ENCODE measurements at regions not wholly inside any gene's neighbourhood (a gene's known extent, or its start where the extent isn't known, plus 50 kb on each side); places are given as distances from the start of the nearest gene placed in this dataset.
"Not testable (repeated sequence)": the region's sequence is repeated elsewhere in the genome, so short reads cannot be mapped to it uniquely, and the experiment has no call there.

- H3K36me3 ChIP-seq = no peaks in the 10 kb centered on the region
- no peaks in the 10 kb centered on the region for H3K27me3 ChIP-seq
- no peak for ATAC-seq (ENCODE audit: low FRiP score in 2 of 2)
- no peak for TF ChIP-seq POLR2A (IDR thresholded peaks at IDR 0.05)
- no peak for TF ChIP-seq EP300 (IDR thresholded peaks at IDR 0.05)
- no peak for TF ChIP-seq POLR2AphosphoS5 (IDR thresholded peaks at IDR 0.05)
- H3K9me3 ChIP-seq = peaks cover 0 to 4% (median 0%) of the 10 kb centered on the region in 4 donors
- WGBS, 2 donors = 42% methylated on average over 1 of the region's 1 CpG
- H3K4me1 ChIP-seq = no peaks in the 10 kb centered on the region
- H3K27ac ChIP-seq = no peak overlapping the region
- DNase-seq = no peak
- H3K4me3 ChIP-seq = no peak overlapping the region
Observed at GRCh38 chr1:199837321-199837720, 190.2 kb upstream of the NR5A2 start.

- not testable (repeated sequence) for H3K4me3 ChIP-seq; H3K9me3 ChIP-seq; H3K36me3 ChIP-seq; H3K27ac ChIP-seq; DNase-seq; H3K27me3 ChIP-seq; ATAC-seq (ENCODE audit: low FRiP score in 2 of 2); H3K4me1 ChIP-seq
- 96% methylated on average over 8 of the region's 8 CpGs for WGBS, 2 donors
Observed at GRCh38 chr1:199839608-199840007, 187.9 kb upstream of the NR5A2 start.

DNA sequence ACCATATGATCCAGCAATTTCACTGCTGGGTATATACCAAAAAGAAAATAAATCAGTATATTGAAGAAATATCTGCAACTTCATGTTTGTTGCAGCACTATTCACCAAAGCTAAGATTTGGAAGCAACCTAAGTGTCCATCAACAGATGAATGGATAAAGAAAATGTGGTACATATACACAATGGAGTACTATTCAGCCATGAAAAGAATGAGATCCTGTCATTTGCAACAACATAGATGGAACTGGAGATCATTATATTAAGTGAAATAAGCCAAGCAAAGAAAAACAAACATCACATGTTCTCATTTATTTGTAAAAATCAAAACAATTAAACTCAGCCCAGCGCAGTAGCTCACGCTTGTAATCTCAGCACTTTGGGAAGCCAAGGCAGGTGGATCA is 184.4 kb upstream of the NR5A2 start:
- not testable (repeated sequence) for ATAC-seq (ENCODE audit: low FRiP score in 2 of 2); H3K36me3 ChIP-seq; DNase-seq; H3K9me3 ChIP-seq; H3K27ac ChIP-seq; H3K27me3 ChIP-seq; H3K4me3 ChIP-seq; H3K4me1 ChIP-seq
- WGBS, 2 donors = 93 to 95% methylated on average over 2 of the region's 2 CpGs

- ATAC-seq (ENCODE audit: low FRiP score in 2 of 2) (no peak), DNase-seq (no peak)
- no peaks in the 10 kb centered on the region for H3K4me1 ChIP-seq
- no peak overlapping the region for H3K4me3 ChIP-seq
- no peaks in the 10 kb centered on the region for H3K27me3 ChIP-seq
- 14 to 23% methylated on average over 2 of the region's 2 CpGs for WGBS, 2 donors
- no peaks in the 10 kb centered on the region for H3K36me3 ChIP-seq
- H3K9me3 ChIP-seq = no peaks in the 10 kb centered on the region
- TF ChIP-seq, protein P1, sequence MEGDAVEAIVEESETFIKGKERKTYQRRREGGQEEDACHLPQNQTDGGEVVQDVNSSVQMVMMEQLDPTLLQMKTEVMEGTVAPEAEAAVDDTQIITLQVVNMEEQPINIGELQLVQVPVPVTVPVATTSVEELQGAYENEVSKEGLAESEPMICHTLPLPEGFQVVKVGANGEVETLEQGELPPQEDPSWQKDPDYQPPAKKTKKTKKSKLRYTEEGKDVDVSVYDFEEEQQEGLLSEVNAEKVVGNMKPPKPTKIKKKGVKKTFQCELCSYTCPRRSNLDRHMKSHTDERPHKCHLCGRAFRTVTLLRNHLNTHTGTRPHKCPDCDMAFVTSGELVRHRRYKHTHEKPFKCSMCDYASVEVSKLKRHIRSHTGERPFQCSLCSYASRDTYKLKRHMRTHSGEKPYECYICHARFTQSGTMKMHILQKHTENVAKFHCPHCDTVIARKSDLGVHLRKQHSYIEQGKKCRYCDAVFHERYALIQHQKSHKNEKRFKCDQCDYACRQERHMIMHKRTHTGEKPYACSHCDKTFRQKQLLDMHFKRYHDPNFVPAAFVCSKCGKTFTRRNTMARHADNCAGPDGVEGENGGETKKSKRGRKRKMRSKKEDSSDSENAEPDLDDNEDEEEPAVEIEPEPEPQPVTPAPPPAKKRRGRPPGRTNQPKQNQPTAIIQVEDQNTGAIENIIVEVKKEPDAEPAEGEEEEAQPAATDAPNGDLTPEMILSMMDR (IDR thresholded peaks at IDR 0.05) = no peak
- no peak for TF ChIP-seq POLR2AphosphoS5 (IDR thresholded peaks at IDR 0.05)
- TF ChIP-seq POLR2A (IDR thresholded peaks at IDR 0.05) = no peak
- TF ChIP-seq EP300 (IDR thresholded peaks at IDR 0.05) = no peak
- H3K27ac ChIP-seq = no peak overlapping the region
Observed at GRCh38 chr1:199843861-199844260, 183.6 kb upstream of the NR5A2 start.

DNA sequence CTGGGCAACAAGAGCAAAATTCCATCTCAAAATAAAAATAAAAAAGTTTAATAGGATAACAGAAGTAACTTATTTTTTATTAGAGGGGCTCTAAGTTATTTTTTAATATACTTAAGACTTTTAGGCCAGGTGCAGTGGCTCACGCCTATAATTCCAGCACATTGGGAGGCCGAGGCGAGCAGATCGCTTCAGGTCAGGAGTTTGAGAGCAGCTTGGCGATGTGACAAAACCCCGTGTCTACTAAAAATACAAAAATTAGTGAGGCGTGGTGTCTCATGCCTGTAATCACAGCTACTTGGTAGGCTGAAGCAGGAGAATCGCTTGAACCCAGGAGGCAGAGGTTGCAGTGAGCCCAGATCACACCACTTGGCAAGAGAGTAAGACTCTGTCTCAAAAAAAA is 180.5 kb upstream of the NR5A2 start:
- no peak overlapping the region for H3K4me3 ChIP-seq
- 91 to 93% methylated on average over 8 of the region's 8 CpGs for whole genome bisulfite sequencing, 2 donors
- no peaks in the 10 kb centered on the region for H3K36me3 ChIP-seq
- H3K4me1 ChIP-seq = no peaks in the 10 kb centered on the region
- no peaks in the 10 kb centered on the region for H3K27me3 ChIP-seq
- H3K27ac ChIP-seq = no peak overlapping the region
- no peak for TF ChIP-seq EP300 (IDR thresholded peaks at IDR 0.05)
- no peak for TF ChIP-seq POLR2A (IDR thresholded peaks at IDR 0.05)
- TF ChIP-seq POLR2AphosphoS5 (IDR thresholded peaks at IDR 0.05) = no peak
- TF ChIP-seq, protein P1 (IDR thresholded peaks at IDR 0.05) = no peak
- no peaks in the 10 kb centered on the region for H3K9me3 ChIP-seq
- ATAC-seq (ENCODE audit: low FRiP score in 2 of 2) = no peak
- no peak for DNase-seq

DNA sequence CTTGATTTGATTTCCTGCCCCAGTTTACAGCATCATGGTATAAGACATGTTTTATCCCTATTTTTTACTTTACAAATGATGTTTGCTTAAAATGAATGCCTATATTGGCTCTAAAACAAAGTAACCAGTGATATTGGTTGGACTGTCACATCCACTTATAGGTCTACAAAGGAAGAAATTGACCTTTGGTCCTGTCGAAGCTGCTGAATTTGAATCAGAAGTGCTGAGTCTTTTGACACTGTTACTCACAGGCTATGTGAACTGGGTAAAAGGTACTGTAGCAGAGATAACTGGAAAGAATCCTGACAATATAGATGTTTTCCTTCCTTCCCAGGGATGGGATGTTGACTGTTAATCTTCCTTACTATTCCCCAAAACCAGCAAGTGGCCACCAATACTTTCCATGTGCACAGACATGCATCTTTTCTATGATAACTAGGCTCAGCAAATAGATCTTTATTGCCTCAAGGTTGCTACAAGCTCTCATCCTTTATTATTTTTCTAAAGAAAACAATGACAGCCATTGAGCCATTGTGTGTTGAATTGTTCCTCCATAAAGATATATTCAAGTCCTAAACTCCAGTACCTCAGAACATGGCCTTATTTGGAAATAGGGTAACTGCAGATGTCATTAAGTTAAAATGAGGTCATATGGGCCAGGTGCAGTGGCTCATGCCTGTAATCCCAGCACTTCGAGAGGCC is 175.9 kb upstream of the NR5A2 start:
- ATAC-seq (ENCODE audit: low FRiP score in 2 of 2) = no peak
- 71 to 89% methylated on average over 2 of the region's 2 CpGs for WGBS, 2 donors

More for the DNA sequence above, 175.9 kb upstream of the NR5A2 start:
- Histone ChIP-seq H3K9me3 (no peaks in the 10 kb centered on the region), H3K27me3 (no peaks in the 10 kb centered on the region), H3K27ac (no peak overlapping the region), H3K4me3 (no peak overlapping the region), H3K36me3 (no peaks in the 10 kb centered on the region), H3K4me1 (no peaks in the 10 kb centered on the region)
- TF ChIP-seq POLR2A (IDR thresholded peaks at IDR 0.05) (no peak), POLR2AphosphoS5 (IDR thresholded peaks at IDR 0.05) (no peak), EP300 (IDR thresholded peaks at IDR 0.05) (no peak)
- TF ChIP-seq, protein P1 (IDR thresholded peaks at IDR 0.05) = no peak
- DNase-seq = no peak

All from upper lobe of left lung (tissue), 6 donors.